ENCODE measurements at regions not wholly inside any gene's neighbourhood (a gene's known extent, or its start where the extent isn't known, plus 50 kb on each side); places are given as distances from the start of the nearest gene placed in this dataset.

DNA sequence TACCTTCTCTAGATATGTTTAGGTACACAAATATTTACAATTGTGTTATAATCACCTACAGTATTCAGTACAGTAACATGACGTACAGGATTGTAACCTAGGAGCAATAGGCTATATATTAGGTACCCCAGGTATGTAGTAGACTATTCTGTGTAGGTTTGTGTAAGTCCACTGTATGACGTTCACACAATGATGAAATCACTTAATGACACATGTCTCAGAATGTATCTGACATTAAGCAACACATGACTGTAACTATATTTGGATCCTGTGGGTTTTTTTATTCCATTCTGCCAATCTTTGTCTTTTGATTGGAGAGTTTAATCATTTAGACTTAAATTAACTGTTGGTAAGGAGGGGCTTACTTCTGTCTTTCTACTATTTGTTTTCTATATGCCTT lies 52.1 kb downstream of the STYXL2 start:
- no peak for ATAC-seq

DNA sequence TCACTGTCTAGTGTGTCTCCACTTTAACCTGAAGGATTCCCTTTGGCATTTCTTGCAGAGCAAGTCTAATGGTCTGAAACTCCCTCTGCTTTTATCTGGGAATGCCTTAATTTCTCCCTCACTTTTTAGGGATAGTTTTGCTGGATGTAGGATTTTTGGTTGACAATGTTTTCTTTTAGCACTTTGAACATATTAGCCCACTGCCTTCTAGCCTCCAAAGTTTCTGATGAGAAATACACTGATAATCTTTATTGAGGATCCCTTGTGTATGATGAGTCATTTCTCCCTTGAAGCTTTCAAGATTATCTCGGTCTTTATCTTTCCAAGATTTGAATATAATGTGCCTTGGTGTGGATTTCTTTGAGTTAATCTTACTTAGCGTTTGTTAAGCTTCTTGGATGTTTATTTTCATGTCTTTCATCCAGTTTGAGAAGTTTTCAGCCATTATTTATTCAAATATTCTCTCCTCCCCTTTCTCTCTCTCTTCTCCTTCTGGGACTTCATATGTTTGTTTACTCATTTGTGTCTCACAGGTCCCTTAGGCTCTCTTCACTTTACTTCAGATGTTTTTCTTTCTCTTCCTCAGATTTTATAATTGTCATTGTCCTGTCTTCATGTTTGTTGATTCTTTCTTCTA lies 53.1 kb downstream of the STYXL2 start:
- no peak for ATAC-seq

GRCh38 chr1:167148421-167148820 lies 54.5 kb downstream of the STYXL2 start:
- no peak for ATAC-seq

DNA sequence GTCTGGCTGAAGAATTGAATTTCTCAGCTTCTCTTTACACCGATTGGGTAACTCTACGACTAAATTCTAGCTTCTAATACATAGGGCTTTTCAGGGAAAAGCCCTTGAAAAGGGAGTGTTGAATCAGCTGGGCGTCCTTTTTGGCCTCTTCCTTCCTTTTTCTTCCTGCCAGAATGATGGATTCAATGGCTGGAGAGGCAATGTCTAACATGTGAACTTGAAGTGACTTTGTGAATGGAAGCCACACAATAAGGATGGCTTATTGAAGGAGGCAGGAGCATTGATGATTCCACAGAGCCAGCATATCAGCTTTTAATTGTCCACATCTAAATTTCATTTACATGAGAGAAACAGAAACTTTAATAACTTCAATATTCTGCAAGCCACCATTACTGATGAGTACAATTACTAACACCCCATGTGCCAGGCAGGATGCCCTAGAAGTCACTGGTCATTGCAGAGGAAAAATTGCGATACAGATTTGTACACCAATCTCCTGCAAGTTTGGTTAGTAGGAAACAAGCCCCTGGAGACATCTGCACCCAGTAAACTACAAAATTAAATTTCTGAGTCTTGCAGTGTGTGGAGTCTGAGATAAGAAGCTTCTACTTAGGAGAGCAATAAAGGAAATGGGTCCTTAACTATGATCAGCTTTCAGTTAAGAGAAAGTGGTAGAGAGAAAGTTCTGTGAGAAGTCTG lies 56.1 kb downstream of the STYXL2 start:
- ATAC-seq, result no peak

DNA sequence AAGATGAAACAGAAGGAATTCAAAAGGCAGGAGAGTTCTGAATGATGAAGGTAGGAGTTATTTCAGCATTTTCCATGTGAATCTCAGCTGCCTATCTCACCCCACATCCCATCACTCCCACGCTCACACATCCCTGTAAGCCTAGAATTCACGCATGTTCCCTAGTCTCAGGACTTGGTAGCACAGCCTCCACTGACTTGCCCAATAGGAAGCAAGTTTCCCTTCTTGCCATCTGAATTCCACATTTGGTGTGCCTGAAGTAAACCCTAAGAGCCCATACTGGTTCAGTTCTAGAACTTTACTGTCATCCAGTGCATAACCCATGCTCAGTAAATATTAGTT lies 56.6 kb downstream of the STYXL2 start:
- ATAC-seq, result no peak

DNA sequence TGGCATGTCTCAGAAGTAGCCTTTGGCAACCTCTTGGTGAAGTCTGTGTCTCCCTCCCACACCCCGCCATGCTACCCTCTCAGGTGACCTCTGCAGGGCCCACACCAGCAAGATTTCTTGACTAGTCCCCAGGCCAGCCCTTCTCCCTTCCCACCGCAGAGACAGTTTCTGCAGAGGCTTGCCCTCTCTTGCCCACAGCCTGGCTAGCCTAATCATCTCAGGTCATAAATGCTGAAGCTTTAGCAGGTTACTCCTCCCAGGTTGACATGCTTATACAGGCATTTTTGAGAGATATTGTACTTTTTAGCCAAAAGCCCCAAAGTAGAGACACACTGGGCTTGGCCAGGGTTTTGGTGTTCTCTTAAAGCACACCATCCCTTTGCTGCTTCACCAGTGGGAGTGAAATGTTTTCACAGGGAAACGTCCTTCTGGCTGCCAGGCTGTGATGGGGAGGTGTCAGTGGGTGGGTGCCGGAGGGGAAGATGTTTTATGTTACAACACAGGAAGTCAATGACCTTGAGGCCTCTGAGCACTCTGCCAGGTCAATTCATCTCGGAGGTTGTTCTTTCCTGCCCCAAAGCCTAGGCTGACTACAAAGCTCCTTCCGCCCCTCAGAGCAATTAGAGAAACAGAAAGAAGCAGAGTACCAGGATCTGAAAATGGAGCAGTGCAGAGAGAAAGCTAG lies 58.5 kb downstream of the STYXL2 start:
- peak; percentile 29 for ATAC-seq

GRCh38 chr1:167156466-167156865 lies 62.6 kb downstream of the STYXL2 start:
- no peak for ATAC-seq

DNA sequence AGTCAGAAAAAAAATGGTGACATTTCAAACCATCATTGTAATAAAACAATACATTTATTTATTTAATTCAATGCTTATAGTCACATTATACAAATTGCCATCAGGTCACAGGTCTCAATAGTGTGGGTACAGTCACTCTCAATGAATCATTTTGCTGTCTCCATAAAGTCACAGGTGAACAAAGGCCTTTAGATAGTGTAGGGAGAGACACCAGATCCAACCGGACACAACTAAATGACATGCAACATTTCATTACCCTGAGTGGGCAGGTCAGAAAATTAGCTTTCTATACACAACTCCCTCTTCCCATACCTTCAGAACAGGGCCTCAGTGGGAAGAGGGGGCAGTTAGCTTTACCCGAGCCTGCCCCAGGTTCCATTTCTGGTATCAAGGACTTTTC lies 63.2 kb downstream of the STYXL2 start:
- ATAC-seq, result no peak

DNA sequence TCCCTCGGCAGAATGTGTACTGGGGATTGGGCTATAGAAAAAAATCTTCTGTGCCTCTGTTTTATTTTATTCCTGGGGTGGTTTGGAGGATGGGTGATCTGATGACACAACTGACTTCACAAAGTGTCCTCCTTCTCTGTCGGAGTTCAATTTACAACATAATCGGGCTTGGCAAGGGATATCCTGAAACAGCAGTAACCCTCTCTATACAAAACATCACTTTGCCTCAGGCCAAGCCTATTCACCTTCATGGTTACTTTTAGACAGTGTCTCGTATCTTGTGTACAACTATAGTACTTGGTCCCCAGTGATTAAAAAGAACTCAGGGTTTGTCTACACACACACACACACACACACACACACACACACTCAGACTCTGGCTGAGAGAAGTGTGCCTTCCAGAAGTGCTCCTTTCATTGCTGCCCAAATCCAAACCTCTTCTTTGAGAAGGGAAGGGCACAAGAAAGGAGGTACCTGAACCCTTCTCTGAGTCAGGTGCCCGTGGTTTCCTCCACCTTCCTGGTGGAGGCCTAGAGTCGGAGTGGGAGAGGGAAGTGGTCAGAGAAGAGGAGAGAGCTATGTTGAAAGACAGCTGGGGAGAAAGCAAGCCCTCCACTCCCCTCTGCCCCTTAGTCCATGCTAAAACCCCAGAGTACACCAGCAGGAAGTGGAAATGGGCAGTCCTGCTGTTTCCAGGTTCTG lies 62.4 kb upstream of the POU2F1 start:
- ATAC-seq, result no peak

DNA sequence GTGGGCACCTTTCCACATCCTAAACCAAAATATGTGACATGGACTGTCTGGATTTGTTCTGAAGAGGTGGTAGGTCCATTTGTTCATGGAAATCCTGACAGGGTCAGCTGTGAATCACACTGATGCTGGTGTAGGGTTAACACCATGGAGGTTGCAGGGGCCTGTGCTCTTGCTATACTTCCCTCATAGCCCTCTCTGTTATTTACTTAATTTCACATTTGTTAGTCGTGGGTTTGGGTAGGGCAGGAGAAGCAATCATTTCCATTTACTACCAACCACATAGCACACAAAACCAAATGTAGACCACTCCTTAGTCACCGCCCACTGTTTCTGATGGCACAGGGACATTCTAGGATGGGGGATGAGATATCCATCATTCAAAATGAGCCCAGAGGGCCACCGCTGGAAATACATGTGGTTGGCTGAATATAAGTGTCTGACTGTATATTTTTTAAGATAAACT lies 61.8 kb upstream of the POU2F1 start:
- ATAC-seq, result no peak

- no peak for ATAC-seq
Measured at GRCh38 chr1:167159782-167160181, 60.9 kb upstream of the POU2F1 start.

DNA sequence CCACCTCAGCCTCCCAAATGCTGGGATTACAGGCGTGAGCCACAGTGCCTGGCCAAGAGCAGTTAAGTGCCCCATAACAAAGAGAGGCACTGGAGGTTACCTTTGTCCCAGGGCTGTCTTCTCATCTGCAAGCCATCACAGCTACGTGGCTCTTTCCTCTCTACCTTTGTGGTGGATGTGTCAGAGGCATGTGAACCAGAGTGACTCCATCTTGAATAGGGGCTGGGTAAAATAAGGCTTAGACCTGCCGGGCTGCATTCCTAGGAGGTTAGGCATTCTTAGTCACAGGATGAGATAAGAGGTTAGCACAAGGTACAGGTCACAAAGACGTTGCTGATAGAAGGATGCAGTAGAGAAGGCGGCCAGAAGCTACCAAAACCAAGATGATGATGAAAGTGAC lies 59.4 kb upstream of the POU2F1 start:
- peak; percentile 83 for ATAC-seq

GRCh38 chr1:167161762-167162161 lies 58.9 kb upstream of the POU2F1 start:
- ATAC-seq, result no peak

DNA sequence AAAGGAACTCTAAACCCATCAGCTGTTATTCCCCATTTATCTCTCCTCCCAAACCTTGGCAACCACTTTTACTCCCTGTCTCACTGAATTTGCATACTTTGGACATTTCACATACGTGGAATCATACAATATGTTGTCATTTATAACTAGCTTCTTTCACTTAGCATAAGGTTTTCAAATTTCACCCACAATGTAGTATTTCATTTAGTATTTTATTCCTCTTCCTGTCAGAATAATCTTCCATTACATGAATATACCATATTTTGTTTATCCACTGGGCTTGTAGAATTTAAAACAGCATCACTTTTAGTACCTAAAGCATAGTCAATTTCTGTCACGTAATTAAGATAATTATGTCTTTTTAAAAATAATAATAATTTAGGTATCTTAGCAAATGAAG lies 55.5 kb upstream of the POU2F1 start:
- no peak for ATAC-seq

- no peak for ATAC-seq
Measured at GRCh38 chr1:167165948-167166689, 54.6 kb upstream of the POU2F1 start.

GRCh38 chr1:167166690-167167075 lies 54.0 kb upstream of the POU2F1 start:
- ATAC-seq, result no peak

DNA sequence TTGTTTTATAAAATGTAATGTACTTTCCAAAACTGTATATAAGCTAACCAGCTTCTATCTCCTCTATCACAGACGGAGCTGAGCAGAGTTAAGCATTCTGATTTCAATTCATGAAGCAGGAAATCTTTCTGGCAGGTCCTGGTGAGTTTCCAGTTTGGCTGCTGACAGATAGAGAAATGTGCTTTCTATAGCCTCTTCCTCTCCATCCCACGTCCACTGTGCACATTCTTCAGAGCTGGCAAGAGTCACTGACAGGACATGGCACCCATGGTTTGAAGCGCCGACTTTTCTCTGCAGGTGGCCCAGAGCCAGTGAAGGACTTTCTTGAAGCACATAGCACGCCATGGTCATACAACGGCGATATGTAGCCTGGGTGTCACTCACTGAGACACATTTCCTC lies 52.3 kb upstream of the POU2F1 start:
- ATAC-seq, result no peak

GRCh38 chr1:167169642-167170041 lies 51.0 kb upstream of the POU2F1 start:
- ATAC-seq, result peak; percentile 89
